GM12875 (cell line): ENCODE measurements at regions not wholly inside any gene's neighbourhood (a gene's known extent, or its start where the extent isn't known, plus 50 kb on each side); places are given as distances from the start of the nearest gene placed in this dataset.

Source experiments
- H3K4me3 ChIP-seq: one replicate; pipeline ENCODE4 v1.5.1; 2011; ENCODE audit warnings: low read depth, low read length, control low read depth
- TF ChIP-seq, protein P1 (sequence below): IDR thresholded peaks from 2 replicates; pipeline ENCODE4 v1.5.1; 2011; ENCODE audit warnings: low read depth, mild to moderate bottlenecking, control low read depth, inconsistent platforms, low read length, moderate library complexity, borderline replicate concordance; ENCODE audit not compliant: insufficient read depth

DNA sequence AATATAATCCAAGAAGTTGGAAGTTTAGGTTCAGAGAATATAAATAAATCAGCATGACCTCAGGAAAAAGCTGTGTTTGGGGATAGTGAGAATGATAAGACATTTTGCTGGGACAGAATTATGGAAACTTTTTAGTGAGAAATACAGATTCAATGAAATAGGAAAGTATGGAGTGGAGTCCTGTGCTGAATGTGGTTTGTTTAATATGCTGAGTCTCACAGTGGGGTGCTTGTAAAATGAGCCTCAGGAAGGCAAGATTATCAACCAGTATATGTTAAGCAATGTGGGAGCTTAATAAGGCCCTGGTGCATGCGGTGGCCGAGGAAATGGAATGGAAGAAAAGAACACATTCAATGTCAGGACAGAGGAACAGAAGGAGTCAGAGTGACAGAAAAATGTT lies 1554.7 kb upstream of the TENM3 start:
- no peak overlapping the region for H3K4me3 ChIP-seq
- TF ChIP-seq, protein P1, sequence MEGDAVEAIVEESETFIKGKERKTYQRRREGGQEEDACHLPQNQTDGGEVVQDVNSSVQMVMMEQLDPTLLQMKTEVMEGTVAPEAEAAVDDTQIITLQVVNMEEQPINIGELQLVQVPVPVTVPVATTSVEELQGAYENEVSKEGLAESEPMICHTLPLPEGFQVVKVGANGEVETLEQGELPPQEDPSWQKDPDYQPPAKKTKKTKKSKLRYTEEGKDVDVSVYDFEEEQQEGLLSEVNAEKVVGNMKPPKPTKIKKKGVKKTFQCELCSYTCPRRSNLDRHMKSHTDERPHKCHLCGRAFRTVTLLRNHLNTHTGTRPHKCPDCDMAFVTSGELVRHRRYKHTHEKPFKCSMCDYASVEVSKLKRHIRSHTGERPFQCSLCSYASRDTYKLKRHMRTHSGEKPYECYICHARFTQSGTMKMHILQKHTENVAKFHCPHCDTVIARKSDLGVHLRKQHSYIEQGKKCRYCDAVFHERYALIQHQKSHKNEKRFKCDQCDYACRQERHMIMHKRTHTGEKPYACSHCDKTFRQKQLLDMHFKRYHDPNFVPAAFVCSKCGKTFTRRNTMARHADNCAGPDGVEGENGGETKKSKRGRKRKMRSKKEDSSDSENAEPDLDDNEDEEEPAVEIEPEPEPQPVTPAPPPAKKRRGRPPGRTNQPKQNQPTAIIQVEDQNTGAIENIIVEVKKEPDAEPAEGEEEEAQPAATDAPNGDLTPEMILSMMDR = no peak

DNA sequence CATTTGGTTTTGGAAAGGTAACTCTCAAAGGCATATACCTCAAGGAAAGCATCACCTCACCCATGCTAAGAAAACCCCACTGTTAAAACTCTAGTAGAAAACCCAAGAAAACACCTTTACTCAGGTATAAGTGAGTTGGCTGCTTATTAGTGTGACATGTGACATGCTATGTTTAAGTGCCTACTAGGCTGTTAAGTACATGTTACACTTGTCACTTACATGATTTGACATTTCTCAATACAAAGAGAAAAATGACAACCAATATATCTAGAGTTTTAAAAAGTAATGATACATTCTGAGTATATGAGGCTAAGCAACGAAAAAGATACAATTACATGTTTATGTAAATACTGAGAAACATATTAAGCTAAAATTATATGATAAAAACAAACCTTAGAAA lies 1548.3 kb upstream of the TENM3 start:
- no peak overlapping the region for H3K4me3 ChIP-seq
- TF ChIP-seq, protein P1 = no peak

DNA sequence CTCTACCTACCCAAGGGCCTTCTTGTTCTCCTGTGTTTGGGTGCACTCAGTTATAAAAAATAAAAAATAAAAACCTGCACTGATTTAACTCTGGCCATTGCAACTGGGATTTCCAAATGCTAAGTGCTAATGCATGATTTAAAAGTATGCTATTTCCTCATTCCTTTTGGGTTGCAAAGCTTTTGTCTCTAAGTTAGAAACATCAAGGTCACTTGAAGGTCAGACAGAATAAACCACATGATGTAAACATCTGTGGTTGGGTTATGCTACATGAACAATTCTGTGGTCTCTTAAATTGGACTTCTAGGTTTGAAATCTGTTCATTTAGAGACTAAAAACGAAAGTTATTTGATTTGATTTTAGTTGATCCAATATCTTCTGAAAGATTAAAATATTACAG lies 1547.4 kb upstream of the TENM3 start:
- H3K4me3 ChIP-seq = no peak overlapping the region
- TF ChIP-seq, protein P1 = no peak

DNA sequence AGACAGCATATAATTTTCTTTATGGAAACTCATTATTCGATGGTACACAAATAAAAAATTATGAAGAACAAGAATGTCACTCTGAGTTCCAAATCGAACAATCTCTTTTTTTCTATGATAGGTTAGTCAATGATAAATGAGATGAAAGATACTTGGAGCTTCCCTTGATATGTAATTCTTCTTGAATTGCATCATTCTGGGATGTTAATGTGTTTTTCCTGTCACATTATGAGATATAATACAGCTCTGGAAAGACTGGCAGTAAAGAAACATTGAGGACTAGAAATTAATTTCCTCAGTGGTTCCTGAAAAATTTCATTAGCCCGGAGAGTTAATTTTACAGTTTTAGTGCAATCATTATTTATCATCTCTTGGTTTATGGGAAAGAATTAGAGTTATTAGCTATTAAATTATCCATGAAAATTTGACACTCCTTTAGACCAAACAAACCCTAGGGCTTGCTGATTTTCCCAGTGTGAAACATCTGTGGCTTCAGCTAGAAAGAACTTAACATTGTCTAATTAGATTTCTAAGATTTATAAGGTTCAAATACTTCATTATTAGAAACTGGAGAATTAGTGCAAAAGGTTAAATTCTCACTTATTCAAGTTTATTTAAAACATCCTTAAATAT lies 1546.6 kb upstream of the TENM3 start:
- TF ChIP-seq, protein P1 = no peak

DNA sequence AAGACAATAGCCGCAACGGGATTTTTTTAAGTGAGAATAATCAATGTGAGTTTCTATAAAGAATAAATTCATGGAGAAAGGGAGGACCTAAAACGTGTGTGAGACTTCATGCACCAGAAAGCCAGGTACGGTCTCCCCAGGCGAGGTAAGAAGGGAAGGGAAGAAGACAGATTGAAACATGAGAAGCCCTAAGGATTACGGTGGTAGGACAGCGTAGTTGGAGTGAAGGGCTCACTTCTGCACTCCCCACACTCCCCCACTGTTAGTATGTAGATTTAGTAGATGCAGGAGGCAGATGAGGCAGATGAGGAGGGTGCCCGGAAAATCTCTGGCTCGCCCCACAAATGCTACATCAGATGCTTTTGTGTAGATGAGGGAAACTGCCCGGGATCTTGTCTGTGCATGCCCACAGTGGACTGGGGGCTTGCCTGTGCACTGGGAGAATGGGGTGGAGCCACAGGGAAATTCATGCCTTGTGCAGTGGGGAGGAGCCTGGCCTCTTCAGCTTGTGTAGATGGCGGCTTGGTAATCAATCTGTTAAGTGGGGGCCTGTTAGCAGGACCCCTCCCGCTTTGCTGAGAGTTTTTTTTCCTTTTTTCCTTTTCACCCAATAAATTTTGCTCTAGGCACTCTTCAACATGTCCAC lies 1544.5 kb upstream of the TENM3 start:
- H3K4me3 ChIP-seq = no peak overlapping the region
- TF ChIP-seq, protein P1 = no peak

More for the DNA sequence above, 1546.6 kb upstream of the TENM3 start:
- H3K4me3 ChIP-seq = no peak overlapping the region

DNA sequence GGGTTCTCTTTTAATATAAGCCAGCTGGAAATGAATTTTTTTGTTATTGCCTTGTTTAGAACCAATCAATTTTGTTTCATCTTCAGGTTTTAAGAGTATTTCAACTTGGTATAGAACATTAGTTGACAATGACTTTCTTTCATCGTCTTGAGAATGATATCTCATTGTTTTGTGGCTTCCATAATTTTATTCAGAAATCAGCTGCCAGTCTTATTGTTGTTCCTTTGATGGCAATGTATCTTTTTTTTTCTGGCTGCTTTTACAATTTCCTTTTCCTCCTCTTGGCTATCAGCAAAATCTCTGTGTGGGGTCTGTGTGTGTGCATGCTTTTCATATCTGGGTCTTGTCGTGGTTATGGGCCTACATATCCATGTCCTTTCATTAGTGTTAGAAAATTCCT lies 1536.4 kb upstream of the TENM3 start:
- TF ChIP-seq, protein P1 = no peak
- no peak overlapping the region for H3K4me3 ChIP-seq

DNA sequence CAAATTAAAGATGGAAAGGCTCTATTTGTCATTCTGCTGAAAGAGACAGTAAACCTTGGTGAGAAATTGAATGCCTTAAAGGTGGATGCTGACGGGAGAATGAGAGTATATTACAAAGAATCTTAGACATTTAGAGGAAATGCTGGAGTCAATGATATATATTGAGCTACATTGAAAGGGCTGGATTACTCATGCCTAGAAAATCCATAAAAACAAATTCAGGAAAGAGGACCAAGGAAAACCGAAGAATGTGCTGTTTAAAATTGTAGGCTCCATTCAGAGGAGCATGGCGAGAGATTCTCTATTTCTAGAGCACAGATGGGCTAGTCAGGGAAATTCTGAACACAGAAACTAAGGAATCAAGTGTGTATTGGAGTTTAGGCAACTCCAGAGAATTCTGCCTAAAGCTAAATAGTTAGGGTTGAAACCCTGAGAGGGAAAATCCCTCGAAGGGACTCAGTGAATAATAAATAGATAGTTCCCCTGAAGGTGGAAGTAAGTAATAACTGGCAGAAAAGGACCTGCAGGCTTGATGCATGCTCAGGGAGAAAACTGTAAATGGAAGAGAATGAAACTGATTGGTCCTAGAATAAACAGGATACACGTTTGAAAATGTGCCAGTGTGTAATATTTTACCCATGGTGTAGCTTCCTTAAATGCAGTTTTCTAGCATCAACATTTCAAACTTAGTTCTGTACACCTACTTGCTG lies 1532.4 kb upstream of the TENM3 start:
- TF ChIP-seq, protein P1 = no peak
- H3K4me3 ChIP-seq = no peak overlapping the region
